ENCODE measurements at regions not wholly inside any gene's neighbourhood (a gene's known extent, or its start where the extent isn't known, plus 50 kb on each side); places are given as distances from the start of the nearest gene placed in this dataset.

GRCh38 chr10:128419466-128420019 lies 293.3 kb upstream of the MKI67 start:
- DNase-seq (ENCODE audit: low read depth in 1 of 2, low spot score in 1 of 2), result no peak

DNA sequence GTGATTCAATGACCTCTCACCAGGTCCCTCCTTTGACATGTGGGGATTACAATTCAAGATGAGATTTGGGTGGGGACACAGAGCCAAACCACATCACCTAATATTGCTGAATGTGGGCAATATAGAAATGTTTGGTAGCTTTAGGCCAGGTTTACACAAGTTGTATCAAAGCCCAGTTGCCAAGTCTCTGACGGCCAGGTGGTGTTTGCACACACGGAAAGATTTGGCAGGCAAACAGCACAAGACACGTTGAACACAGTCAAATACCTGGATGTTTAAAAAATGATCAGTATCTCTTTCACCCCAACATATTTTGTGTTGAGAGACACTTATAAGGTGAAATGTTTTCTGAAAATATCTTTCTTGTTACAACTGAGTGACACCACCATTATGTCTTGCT lies 294.4 kb upstream of the MKI67 start:
- no peak for DNase-seq (ENCODE audit: low read depth in 1 of 2, low spot score in 1 of 2)

- no peak for DNase-seq (ENCODE audit: low read depth in 1 of 2, low spot score in 1 of 2)
These were observed 295.3 kb upstream of the MKI67 start for GRCh38 chr10:128421371-128422160.

- no peak for DNase-seq (ENCODE audit: low read depth in 1 of 2, low spot score in 1 of 2)
These were observed 296.0 kb upstream of the MKI67 start for GRCh38 chr10:128422190-128422589.

GRCh38 chr10:128422999-128423398 lies 296.8 kb upstream of the MKI67 start:
- no peak for DNase-seq (ENCODE audit: low read depth in 1 of 2, low spot score in 1 of 2)

GRCh38 chr10:128429321-128429720 lies 303.1 kb upstream of the MKI67 start:
- DNase-seq (ENCODE audit: low read depth in 1 of 2, low spot score in 1 of 2), result no peak

DNA sequence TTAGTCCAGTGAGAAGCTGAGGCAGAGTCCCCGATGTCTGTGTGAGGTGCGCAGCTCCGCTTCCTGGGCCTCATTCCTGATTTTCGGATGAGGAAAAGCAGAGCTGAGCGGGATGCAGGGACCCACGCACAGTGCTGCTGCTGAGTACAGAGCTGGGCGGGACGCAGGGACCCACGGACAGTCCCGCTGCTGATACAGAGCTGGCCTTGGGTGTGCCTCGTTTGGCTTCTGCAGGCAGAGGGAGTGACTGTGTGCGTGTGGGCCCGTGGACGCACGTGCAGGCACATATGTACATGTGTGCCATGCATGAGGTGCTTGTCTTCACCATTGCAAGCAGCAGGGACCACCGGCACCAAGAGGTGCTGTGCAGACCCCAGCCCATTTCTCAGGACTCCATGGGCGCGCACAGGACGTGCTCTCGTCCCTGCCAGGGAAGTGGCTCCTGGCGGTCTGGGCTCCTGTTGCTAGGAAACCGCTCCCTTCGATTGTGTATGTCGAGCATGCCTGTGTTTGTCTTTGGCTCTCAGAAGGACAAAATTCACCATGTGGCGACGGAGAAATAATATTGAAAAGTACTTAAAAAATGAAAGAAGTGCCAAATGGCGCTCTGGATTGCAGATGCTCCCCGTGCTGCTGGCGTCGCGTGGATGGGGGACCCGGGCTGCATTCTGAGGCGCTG lies 303.8 kb upstream of the MKI67 start:
- DNase-seq (ENCODE audit: low read depth in 1 of 2, low spot score in 1 of 2), result no peak

DNA sequence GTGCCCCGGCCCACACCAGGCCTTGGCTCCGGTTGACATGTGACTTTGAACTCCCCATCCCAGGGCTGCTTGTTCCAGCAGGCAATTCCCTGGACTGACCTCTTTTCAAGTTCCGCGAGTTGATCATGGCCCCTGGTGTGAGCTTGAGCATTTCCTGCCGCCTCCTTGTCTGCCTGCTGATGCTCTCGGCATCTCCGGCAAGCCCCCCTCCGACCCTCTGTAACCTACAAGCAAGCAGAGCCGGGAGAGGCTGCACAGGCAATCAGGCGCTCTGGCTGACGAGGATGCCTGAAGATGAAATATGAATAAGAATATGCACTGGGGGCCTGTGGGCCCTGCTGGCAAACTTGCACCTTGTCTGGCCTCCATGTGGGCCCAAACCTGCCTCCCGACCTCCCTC lies 304.9 kb upstream of the MKI67 start:
- DNase-seq (ENCODE audit: low read depth in 1 of 2, low spot score in 1 of 2), result no peak

DNA sequence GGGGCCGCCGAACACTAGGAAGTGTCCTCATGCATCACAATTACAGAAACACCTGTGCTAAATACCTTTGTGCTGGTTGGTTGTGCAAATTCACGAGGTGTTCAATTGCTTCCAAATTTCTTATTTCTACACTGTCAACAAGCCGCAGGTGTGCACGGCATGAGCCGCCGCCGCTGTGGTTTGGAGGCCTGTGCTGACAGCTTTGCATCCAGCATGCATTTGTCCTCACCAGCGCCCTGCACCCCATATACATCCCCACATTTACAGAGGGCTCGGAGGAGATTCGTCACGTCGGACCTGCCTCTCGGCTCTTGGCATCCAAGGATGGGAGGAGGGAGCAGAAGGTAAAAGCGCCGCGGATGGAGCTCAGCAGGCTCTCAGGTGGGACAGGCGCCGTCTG lies 305.3 kb upstream of the MKI67 start:
- DNase-seq (ENCODE audit: low read depth in 1 of 2, low spot score in 1 of 2), result no peak

- DNase-seq (ENCODE audit: low read depth in 1 of 2, low spot score in 1 of 2), result no peak
These were observed 305.8 kb upstream of the MKI67 start for GRCh38 chr10:128432011-128432410.

GRCh38 chr10:128432423-128432822 lies 306.2 kb upstream of the MKI67 start:
- DNase-seq (ENCODE audit: low read depth in 1 of 2, low spot score in 1 of 2), result no peak

GRCh38 chr10:128435811-128436210 lies 309.6 kb upstream of the MKI67 start:
- no peak for DNase-seq (ENCODE audit: low read depth in 1 of 2, low spot score in 1 of 2)

GRCh38 chr10:128437786-128438345 lies 311.6 kb upstream of the MKI67 start:
- no peak for DNase-seq (ENCODE audit: low read depth in 1 of 2, low spot score in 1 of 2)

DNA sequence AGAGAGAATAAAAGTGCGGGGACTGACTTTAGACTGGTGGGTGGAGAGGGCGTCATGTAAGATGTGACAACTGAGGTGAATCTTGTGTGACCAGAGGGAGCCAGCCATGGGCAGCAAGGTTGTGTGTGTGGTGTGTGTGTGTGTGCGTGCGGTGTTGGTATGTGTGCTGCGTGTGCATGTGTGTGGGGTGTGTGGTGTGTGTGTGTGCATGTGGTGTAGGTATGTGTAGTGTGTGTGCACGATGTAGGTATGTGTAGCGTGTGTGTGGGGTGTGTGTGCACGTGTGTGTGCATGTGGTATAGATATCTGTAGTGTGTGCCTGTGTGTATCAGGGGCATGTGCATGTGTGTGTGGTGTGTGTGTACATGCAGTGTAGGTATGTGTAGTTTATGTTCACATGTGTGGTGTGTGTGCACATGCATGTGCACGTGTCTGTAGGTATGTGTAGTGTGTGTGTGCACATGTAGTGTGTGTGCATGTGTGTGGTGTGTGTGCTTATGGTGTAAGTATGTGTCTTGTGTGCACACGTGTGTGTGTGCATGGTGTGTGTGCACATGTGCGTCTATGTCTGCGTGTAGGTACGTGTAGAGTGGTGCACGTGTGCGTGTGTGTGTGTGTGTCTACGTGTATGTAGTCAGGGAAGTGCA lies 312.3 kb upstream of the MKI67 start:
- DNase-seq (ENCODE audit: low read depth in 1 of 2, low spot score in 1 of 2), result no peak

DNA sequence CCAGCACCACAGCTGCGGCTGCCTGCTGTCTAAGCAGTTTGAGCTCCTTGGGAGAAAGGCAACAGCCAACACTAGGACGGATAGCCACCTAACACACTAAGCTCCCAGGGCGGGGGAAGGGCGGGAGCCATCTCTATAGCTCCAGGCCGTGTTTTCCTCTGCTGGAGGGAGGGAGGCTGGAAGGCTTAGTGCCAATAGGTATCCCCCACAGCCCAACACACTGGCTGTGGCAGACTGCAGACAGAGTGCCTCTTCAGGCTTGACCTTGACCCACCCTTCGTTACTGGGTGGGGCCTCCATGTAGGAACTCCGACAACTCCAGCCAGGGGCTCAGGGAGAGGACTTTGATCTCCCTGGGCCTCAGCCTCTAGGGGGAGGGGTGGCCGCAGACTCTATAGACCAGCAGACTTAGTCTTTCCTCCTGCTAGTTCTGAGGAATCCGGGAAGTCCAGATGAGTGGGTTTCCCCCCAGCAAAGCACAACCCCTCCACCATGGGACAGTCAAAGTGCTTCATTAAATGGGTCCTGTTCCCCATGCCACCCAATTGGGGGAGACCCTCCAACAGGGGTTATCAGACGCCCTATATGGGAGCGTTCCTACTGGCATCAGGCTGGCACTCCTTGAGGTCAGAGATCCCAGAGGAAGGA lies 314.4 kb upstream of the MKI67 start:
- no peak for DNase-seq (ENCODE audit: low read depth in 1 of 2, low spot score in 1 of 2)

- no peak for DNase-seq (ENCODE audit: low read depth in 1 of 2, low spot score in 1 of 2)
These were observed 317.8 kb upstream of the MKI67 start for GRCh38 chr10:128443925-128444518.

DNA sequence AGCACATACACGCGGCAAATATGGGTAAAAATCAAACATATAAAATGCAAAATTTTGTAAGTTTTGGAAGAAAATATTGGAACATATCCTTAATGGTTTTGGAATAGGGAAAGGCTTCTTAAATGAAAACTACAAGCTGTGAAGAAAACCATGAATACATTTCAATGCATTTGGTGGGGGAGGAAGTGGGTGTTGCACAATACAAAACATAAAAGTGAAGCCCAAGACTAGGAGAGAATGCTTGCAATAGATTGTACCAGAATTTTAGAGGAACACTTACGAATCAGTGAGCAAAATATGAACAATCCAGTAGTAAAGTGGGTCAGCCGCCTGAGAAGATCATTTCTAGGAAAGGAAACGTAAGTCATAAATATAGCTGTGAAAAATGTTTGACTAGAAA lies 322.6 kb upstream of the MKI67 start:
- no peak for DNase-seq (ENCODE audit: low read depth in 1 of 2, low spot score in 1 of 2)

DNA sequence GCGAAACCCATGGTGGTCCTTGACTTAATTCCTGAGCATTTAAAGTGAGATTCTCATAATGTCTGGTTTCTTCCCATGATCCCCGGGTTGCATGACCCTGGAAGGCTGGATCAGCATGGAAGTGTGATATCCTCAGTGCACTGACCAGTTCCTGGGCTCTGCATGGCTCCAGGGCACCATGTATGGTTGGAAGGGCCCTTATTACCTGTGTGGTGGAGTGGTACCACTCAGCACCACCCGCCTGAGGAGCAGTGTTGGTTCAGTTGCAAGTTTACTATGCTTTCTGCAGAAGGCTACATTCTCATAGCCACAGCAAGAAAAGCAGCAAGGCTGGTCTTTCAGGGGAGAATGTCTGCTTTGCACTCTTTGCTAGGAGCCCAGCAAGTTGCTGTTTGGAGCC lies 325.7 kb upstream of the MKI67 start:
- no peak for DNase-seq (ENCODE audit: low read depth in 1 of 2, low spot score in 1 of 2)

DNA sequence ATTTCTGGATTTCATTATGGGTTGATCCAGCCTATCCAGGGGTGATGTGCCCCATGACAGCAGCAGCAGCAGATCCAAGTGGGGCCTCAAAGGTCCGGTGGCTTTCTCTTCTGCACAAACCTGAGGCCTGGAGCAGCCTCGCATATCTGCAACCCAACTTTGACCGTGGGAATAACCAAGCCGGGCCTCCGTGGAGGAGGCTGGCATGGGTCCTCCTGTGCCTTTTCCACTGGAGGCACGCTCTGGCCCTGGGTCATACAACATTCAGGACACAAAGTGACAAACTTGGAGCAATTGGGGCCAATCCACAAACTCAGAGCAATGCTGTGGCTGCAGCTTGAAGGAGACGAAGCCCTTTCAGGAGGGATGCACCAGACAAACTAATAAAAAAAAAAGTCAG lies 330.0 kb upstream of the MKI67 start:
- no peak for DNase-seq (ENCODE audit: low read depth in 1 of 2, low spot score in 1 of 2)

- no peak for DNase-seq (ENCODE audit: low read depth in 1 of 2, low spot score in 1 of 2)
These were observed 330.9 kb upstream of the MKI67 start for GRCh38 chr10:128457136-128457535.

DNA sequence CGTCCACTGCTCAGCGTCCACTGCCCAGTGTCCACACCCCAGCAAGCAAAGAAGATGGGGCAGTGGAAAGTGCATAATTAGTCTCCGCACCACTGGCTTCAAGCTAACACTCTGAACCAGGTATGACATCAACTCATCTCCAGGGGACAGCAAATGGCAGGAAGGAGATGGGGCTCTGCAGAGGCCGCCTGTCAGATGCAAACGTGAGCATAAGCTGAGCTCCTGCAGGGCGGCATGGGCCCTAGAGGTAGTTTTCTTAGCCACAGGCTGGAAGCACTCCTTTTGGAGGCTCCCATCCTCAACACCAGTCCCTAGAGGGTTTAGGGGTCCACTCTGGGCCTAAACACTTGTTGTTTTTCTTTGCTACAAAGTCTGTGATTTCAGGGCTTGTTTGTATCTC lies 335.8 kb upstream of the MKI67 start:
- no peak for DNase-seq (ENCODE audit: low read depth in 1 of 2, low spot score in 1 of 2)
